H54 (cell line): ENCODE measurements at regions not wholly inside any gene's neighbourhood (a gene's known extent, or its start where the extent isn't known, plus 50 kb on each side); places are given as distances from the start of the nearest gene placed in this dataset.

ENCODE experiments used
- DNase-seq: peaks from one replicate; pipeline ENCODE4 v3.0.0; 2011; ENCODE audit warnings: low spot score, mixed read lengths; ENCODE audit not compliant: insufficient read length
- FAIRE-seq: peaks from 3 replicates; lab custom pipeline; 2011; peaks lifted over from hg19 to GRCh38; lab: Jason Lieb, UNC
- POLR2A ChIP-seq: IDR thresholded peaks from 2 replicates; pipeline ENCODE4 v1.6.1; 2011; ENCODE audit warnings: low read depth, mild to moderate bottlenecking, low read length

DNA sequence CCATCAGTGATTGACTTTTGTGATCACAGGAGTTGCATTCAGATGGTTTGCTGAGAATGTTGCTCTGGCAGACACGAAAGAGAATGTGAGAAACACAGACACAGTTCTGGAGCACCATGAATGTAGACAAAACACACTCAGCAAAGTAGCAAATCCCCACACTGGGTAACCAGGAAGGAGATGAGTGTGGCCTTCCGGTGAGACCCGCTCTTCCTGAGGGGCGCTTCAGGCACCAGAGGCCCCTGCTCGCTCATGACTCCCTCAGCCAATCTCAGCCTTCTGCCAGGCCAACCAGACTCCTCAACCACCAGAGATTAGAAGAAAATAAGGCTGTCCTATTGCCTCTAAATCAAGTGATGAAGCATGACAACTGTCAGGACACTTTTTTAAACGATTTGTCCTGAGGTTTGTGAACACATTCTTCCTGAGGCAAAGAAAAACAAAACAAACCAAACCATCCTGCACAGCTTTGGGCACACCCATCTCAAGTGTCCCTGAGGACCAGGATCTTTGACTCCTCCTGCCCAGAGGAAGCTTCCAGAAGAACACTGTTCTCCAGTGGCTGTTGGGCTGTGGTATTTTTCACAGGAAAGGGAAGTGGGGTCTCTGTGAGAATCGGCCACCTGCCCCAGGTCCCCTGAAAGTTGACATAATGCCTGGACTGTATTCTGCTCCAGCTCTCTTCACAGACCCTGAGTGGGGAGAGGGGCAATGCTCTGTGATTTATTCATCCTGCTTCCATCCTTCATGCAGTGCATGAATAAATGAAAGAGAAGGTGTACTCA is 152.8 kb downstream of the BCL11A start:
- no peak for FAIRE-seq
- no peak for TF ChIP-seq POLR2A

DNA sequence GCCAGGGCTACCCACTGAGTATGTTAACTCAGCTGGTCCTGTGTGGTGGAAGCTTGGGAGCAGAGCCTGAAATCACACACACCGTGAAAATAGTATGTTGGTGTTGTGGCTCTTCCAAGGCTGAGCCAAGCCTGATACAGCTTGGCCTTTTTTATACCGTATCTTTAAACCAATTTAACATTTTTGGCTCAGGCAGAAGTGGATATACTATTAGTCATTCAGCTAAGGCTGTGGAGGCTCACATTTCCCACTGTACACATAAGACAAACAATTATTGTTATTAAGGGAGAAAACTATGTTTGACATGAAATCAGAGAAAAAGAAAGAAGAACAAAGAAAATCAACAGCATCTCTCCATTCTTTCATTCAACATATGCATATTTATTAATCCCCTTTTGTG is 159.0 kb downstream of the BCL11A start:
- DNase-seq (no peak), FAIRE-seq (no peak)
- TF ChIP-seq POLR2A: no peak

More for the DNA sequence above, 152.8 kb downstream of the BCL11A start:
- DNase-seq: no peak

DNA sequence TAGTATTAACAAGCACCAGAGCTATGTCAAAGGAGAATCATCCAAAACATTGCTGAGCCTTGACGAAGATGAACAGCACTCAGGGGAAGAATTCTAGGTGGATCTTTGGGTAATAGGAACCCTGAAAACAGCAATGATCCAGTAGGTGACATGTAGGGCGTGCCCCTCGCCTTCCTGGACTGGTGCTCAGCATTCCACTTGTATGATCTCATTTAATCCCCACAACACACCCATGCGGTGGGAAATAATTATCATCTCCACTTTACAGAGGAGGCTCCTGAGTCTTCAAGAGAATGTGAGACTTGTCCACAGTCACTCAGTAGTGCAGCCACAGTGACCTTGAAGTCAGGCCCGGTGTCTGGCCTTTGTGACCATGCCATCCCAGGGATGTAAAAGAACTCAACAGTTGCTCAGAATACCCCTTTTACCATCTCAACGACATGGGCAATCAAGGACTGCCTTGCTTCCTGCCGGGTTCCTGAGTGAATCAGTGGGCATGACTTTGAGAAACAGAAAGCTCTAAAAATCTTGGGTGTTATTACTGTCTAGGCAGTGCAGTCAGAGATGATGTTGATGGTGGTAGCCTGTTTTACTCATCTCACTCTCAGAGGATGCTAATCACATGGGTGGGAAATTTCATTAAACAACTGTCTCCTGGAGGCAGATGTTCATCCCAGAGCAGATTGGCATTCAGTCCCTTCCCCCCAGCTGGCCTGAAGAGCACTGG is 161.6 kb downstream of the BCL11A start:
- no peak for TF ChIP-seq POLR2A
- no peak for FAIRE-seq
- DNase-seq: no peak

DNA sequence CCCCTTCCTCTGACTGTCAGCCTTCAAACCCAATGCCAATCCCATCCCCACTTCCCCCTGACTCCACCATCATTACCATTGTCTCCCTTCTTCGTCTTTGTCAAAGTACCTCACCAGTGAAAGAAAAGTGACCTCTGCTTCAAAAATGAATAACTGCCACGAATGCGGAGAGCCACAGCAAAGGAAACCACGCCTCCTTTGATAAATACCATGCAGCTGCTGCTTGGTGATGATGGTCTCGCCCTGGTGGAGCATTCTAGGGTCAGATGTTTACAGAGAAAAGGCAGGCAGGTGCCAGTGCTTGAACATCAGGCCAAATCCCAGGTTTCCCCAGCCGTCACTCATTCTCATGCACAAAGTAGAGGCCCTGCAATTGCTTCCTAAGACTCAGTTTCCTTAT is 162.2 kb downstream of the BCL11A start:
- DNase-seq (no peak), FAIRE-seq (no peak)
- TF ChIP-seq POLR2A: no peak

DNA sequence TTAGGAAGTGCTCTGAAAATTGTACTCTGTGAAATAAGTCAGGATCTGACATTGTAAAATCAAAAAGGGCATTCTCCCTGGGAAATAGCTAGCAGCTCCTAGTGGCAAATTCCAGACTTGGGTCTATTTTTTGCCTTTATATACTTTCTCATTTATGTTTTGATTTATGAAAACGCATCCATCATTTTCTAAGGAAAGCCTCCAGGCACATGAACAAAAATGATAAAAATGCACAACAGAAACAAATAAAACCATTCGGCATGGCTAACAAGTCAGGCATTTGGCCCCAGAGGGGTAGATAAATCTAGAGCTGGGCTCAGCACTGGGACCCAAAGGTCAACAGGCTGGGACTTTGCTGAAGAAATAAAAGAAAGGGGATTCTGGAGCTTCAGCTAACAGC is 167.0 kb downstream of the BCL11A start:
- FAIRE-seq (no peak), DNase-seq (no peak)
- no peak for TF ChIP-seq POLR2A

DNA sequence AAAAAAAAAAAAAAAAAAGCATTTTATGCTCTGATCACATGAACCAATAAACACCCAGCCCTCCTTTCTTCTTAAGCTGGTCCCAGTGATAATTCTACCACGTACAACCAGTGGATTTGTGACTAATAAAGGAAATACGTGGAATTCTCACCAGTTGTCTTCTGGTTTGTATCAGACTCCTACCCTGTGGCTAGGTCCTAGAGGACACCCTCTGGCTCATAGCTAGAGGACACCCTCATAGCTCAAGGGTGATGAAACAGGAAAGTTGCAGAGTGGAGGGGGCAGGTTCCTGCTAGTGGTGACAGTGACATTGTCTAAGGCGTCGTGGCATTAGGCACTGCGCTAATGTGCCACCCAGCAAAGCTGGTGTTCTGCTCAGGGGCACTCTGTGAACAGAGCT is 167.8 kb downstream of the BCL11A start:
- no peak for TF ChIP-seq POLR2A
- DNase-seq (no peak), FAIRE-seq (no peak)

DNA sequence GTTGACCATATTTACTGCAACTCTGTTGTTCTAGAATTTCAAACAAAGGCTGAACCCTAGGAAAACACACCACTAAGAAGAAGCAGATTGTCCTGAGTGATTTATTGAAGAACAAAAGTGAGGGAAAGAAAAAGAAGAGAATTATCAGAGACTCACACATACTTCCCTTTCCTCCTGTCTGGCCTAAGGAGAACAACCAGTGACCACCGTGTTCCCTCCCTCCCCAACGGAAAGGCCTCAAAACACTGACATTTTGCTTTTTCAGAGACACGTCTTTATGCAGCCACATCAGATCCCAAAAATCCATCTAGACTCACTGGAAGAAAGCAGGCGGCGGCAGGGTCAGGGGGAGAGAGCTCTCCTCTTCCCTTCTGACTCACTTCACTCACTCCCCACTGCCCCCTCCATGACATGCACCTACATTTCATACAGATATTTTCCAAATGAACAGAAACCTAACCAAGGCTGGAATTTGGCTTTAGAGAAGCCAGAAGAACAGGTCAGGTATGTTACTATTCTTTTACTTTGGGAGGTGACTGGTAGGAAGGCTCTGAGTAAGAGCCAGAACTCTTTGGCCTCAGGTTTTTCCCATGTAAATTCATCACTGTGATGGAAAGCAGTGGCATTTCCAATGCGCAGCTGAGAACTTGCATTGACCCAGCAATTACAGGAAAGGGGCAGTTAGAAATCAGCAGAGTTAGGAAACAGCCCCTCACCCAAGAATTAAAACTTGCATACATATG is 169.9 kb downstream of the BCL11A start:
- TF ChIP-seq POLR2A: no peak
- FAIRE-seq (no peak), DNase-seq (no peak)

DNA sequence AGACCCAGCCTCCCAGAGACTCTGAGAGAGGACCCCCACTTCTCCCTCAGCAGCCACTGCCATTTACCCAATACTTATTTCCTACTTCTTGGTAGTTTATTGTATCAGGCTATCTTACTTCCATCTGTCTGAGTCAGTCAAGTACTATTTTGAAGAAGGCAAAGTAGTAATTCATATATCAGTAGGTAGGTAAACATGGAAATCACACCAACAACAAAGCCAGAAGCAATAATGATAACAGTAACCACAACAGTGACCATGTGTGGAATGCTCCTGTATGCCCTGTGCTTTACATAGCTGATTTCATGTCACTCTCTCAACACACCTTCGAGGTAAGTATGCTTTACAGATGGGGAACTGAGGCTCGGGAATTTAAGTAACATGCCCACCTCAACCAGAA is 173.0 kb downstream of the BCL11A start:
- no peak for DNase-seq
- TF ChIP-seq POLR2A: no peak
- FAIRE-seq: no peak

DNA sequence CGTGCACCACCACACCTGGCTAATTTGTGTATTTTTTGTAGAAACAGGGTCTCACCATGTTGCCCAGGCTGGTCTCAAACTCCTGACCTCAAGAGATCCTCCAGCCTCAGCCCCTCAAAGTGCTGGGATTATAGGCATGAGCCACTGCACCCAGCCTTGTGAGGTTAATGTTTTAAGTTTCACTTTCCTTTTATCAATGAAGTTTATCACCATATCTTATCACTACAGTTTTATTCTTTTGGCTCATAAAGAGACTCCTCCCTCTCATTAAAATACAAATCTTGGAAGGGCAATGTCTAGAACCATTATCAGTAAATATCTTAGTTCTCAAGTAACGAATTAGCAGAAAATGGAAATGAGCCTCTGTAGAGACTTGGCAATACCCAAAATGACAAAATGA is 173.8 kb downstream of the BCL11A start:
- no peak for FAIRE-seq
- no peak for TF ChIP-seq POLR2A
- DNase-seq: no peak

DNA sequence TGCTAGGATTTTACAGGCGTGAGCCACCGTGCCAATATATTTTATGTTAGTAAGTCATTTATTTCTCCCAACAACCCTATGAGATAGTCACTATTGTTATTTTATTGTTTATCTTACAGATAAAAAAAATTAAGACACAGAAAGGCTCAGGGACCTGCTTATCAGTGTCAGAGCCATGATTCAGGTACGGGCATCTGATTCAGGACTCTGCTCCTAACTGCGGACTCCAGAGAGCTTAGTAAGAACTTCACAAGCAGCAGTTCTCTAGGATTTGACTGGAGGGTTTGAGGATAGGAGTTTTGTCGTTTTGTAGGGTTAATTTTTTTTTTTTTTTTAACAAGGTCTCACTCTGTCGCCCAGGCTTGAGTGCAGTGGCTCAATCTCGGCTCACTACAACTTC is 174.2 kb downstream of the BCL11A start:
- no peak for DNase-seq
- no peak for TF ChIP-seq POLR2A
- FAIRE-seq: no peak

DNA sequence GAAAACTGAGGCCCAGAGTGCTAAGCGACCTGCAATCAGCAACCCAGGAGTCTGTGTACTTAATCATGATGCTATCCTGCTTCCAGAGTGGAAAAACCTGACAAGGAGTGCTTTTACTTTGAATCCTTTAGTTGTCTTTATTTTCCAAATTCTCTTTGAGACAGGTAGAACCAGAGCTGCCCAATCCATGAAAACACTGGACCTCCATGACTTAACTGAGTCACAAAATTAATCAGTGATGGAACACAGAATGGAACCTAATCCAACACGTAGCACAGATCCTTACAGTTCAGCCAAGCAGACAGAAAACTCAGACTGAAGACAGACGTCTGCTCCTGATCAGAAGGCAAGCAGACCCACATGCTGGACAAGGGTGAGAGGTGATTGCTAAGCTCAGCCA is 175.6 kb downstream of the BCL11A start:
- TF ChIP-seq POLR2A: no peak
- FAIRE-seq: no peak
- DNase-seq: no peak

DNA sequence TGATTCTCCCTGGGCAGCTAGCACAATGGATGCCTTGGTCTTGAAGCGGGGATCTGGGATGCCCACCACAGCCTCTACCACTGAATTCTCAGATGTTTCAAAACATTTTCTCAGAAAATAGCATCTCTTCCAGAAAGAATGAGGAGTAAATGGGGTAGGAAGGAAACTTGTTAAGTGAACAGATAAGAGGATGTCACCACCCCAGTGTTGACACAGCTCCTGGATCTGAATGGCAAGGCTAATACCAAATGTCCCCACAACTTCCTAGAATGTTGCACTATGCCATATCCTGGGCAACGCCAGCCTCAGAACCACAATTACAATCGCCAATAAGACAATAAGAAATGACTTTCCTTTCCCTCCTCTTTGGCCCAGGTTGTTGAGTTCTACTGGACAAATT is 177.2 kb downstream of the BCL11A start:
- TF ChIP-seq POLR2A: no peak
- DNase-seq (no peak), FAIRE-seq (no peak)

DNA sequence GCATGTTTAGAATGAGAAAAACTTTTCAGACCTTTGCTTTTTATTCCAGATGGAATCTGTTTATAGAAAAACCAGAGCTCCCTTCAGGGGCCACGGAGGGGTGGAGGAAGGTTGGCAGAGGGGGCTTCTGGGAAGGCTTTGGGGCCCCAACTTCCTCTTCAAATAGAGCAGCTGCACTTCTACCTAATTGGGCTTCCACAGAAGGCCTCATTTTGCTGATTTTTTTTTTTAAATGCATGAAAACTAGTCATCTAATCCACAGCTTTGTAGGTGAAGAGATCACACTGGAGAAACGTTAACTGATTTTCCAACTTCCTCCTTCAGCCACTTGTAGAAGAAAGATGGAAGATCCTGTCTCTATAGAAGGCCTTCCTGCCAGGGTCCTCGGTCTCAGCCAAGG is 181.8 kb downstream of the BCL11A start:
- DNase-seq (no peak), FAIRE-seq (no peak)
- TF ChIP-seq POLR2A: no peak

DNA sequence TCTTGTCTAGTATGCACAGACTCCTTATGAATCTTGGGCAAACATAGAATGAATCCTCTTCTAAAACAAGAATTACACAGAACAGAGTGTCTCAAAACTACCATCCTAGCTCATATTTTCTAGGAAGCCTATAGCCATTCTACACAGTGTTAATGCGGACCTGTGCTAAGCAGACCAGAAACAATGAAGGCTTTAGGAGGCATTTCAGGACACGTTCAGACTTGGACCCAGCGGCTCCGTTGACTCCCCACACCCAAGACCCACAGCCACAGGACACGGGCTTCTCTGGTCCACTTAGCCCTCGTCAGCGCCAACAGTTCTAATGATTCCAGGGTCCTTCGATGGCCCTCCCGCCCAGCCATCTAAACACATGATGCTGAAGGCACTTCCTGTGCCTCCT is 182.2 kb downstream of the BCL11A start:
- FAIRE-seq: no peak
- DNase-seq: no peak
- TF ChIP-seq POLR2A: no peak
